WTC11 (cell line): ENCODE measurements at regions not wholly inside any gene's neighbourhood (a gene's known extent, or its start where the extent isn't known, plus 50 kb on each side); places are given as distances from the start of the nearest gene placed in this dataset.

Experiments
- ATAC-seq: fragments of 200-7000 bp; cut with Tn5 transposase; 2 replicates; pipeline ENCODE4 v1.10.0; 2021; ENCODE audit warnings: mild to moderate bottlenecking, moderate library complexity
- CTCF ChIA-PET: fragments of 300-600 bp; sonication (Branson Sonifier 250); formaldehyde crosslinking; loops from one replicate; lab custom pipeline; 2021; ENCODE audit warnings: antibody characterized with exemption; lab: Charles Lee
- POLR2A ChIA-PET: fragments of 350-600 bp; sonication (Branson Sonifier 250); formaldehyde crosslinking; loops from one replicate; lab custom pipeline; 2021; ENCODE audit warnings: antibody characterized with exemption; lab: Charles Lee
- DNase-seq: peaks from one replicate; pipeline ENCODE4 v3.0.0; 2021; ENCODE audit warnings: low spot score
- H3K27ac Mint-ChIP-seq: 2 replicates; pipeline ENCODE4 v1.8.0; 2021; ENCODE audit warnings: mixed read lengths
- H3K27me3 Mint-ChIP-seq: 2 replicates; pipeline ENCODE4 v1.8.0; 2021; ENCODE audit warnings: low read depth, mild to moderate bottlenecking, moderate library complexity, mixed read lengths
- H3K36me3 Mint-ChIP-seq: 2 replicates; pipeline ENCODE4 v1.8.0; 2021; ENCODE audit warnings: mixed read lengths
- H3K4me1 Mint-ChIP-seq: 2 replicates; pipeline ENCODE4 v1.8.0; 2022; ENCODE audit warnings: mixed read lengths
- H3K4me3 Mint-ChIP-seq: 2 replicates; pipeline ENCODE4 v1.8.0; 2021; ENCODE audit warnings: mild to moderate bottlenecking, moderate library complexity, mixed read lengths
- H3K9me3 Mint-ChIP-seq: 2 replicates; pipeline ENCODE4 v1.8.0; 2021; ENCODE audit warnings: mixed read lengths
- ATF1 ChIP-seq: sonication (generic); formaldehyde crosslinking; IDR thresholded peaks from 2 replicates; pipeline ENCODE4 v1.8.1; 2023; ENCODE audit warnings: mild to moderate bottlenecking, moderate library complexity, missing genetic modification reagents
- CBFB ChIP-seq: sonication (generic); formaldehyde crosslinking; IDR thresholded peaks from 2 replicates; pipeline ENCODE4 v1.8.1; 2022; ENCODE audit warnings: mild to moderate bottlenecking, low read depth, missing genetic modification reagents
- CREB1 ChIP-seq: sonication (generic); formaldehyde crosslinking; IDR thresholded peaks from 2 replicates; pipeline ENCODE4 v1.8.0; 2023; ENCODE audit warnings: mild to moderate bottlenecking, missing genetic modification reagents
- E2F5 ChIP-seq: sonication (generic); formaldehyde crosslinking; IDR thresholded peaks from 2 replicates; pipeline ENCODE4 v1.8.1; 2022; ENCODE audit warnings: mild to moderate bottlenecking, moderate library complexity, missing genetic modification reagents
- ELF4 ChIP-seq: sonication (generic); formaldehyde crosslinking; IDR thresholded peaks from 2 replicates; pipeline ENCODE4 v1.8.1; 2022; ENCODE audit warnings: low read depth, mild to moderate bottlenecking, moderate library complexity, missing genetic modification reagents
- GABPB1 ChIP-seq: sonication (generic); formaldehyde crosslinking; IDR thresholded peaks from 2 replicates; pipeline ENCODE4 v1.8.1; 2023; ENCODE audit warnings: mild to moderate bottlenecking, missing genetic modification reagents
- GTF2I ChIP-seq: fragments of 250-450 bp; sonication (Bioruptor Pico); conservative IDR thresholded peaks from 2 replicates; pipeline ENCODE4 v1.4.0; 2021; ENCODE audit warnings: mild to moderate bottlenecking
- JUN ChIP-seq: sonication (generic); formaldehyde crosslinking; IDR thresholded peaks from 2 replicates; pipeline ENCODE4 v1.8.0; 2023; ENCODE audit warnings: mild to moderate bottlenecking, missing genetic modification reagents
- MYBL2 ChIP-seq: sonication (generic); formaldehyde crosslinking; IDR thresholded peaks from 2 replicates; pipeline ENCODE4 v1.8.1; 2023; ENCODE audit warnings: mild to moderate bottlenecking, moderate library complexity, missing genetic modification reagents
- OVOL2 ChIP-seq: fragments of 250-450 bp; sonication (Bioruptor Pico); IDR thresholded peaks from 2 replicates; pipeline ENCODE4 v1.9.0; 2021; ENCODE audit warnings: mild to moderate bottlenecking, borderline replicate concordance
- PRRX2 ChIP-seq: fragments of 250-450 bp; sonication (Bioruptor Pico); IDR thresholded peaks from 2 replicates; pipeline ENCODE4 v1.8.0; 2021; ENCODE audit warnings: mild to moderate bottlenecking
- RELA ChIP-seq: sonication (generic); formaldehyde crosslinking; IDR thresholded peaks from 2 replicates; pipeline ENCODE4 v1.8.1; 2022; ENCODE audit warnings: missing genetic modification reagents, mild to moderate bottlenecking, borderline replicate concordance
- SMAD4 ChIP-seq: sonication (generic); formaldehyde crosslinking; IDR thresholded peaks from 2 replicates; pipeline ENCODE4 v1.8.0; 2022; ENCODE audit warnings: mild to moderate bottlenecking, missing genetic modification reagents
- SOX15 ChIP-seq: fragments of 250-450 bp; sonication (Bioruptor Pico); IDR thresholded peaks from 2 replicates; pipeline ENCODE4 v1.9.0; 2021; ENCODE audit warnings: mild to moderate bottlenecking
- TCF7 ChIP-seq: sonication (generic); formaldehyde crosslinking; IDR thresholded peaks from 2 replicates; pipeline ENCODE4 v1.8.0; 2022; ENCODE audit warnings: mild to moderate bottlenecking, low read depth, missing genetic modification reagents, moderate library complexity
- ZBTB21 ChIP-seq: sonication (generic); formaldehyde crosslinking; IDR thresholded peaks from 2 replicates; pipeline ENCODE4 v1.8.1; 2023; ENCODE audit warnings: mild to moderate bottlenecking, missing genetic modification reagents, borderline replicate concordance
- ZNF121 ChIP-seq: sonication (generic); formaldehyde crosslinking; IDR thresholded peaks from 2 replicates; pipeline ENCODE4 v1.8.0; 2023; ENCODE audit warnings: missing genetic modification reagents
- ZNF219 ChIP-seq: sonication (generic); formaldehyde crosslinking; IDR thresholded peaks from 2 replicates; pipeline ENCODE4 v1.8.0; 2023; ENCODE audit warnings: missing genetic modification reagents, mild to moderate bottlenecking, borderline replicate concordance
- ZNF263 ChIP-seq: sonication (generic); formaldehyde crosslinking; IDR thresholded peaks from 2 replicates; pipeline ENCODE4 v1.8.1; 2022; ENCODE audit warnings: low read depth, mild to moderate bottlenecking, moderate library complexity, missing genetic modification reagents
- ZNF317 ChIP-seq: sonication (generic); formaldehyde crosslinking; IDR thresholded peaks from 2 replicates; pipeline ENCODE4 v1.8.1; 2023; ENCODE audit warnings: low read depth, mild to moderate bottlenecking, moderate library complexity, missing genetic modification reagents, borderline replicate concordance
- ZNF512 ChIP-seq: sonication (generic); formaldehyde crosslinking; IDR thresholded peaks from 2 replicates; pipeline ENCODE4 v1.8.1; 2022; ENCODE audit warnings: missing genetic modification reagents, borderline replicate concordance
- ZNF532 ChIP-seq: fragments of 250-450 bp; sonication (Bioruptor Pico); IDR thresholded peaks from 2 replicates; pipeline ENCODE4 v1.9.0; 2021; ENCODE audit warnings: mild to moderate bottlenecking, borderline replicate concordance
- TF ChIP-seq, protein P1 (sequence below): fragments of 250-450 bp; sonication (Bioruptor Pico); IDR thresholded peaks from 2 replicates; pipeline ENCODE4 v1.9.0; 2021; ENCODE audit warnings: moderate library complexity, mild to moderate bottlenecking, inconsistent platforms, borderline replicate concordance

DNA sequence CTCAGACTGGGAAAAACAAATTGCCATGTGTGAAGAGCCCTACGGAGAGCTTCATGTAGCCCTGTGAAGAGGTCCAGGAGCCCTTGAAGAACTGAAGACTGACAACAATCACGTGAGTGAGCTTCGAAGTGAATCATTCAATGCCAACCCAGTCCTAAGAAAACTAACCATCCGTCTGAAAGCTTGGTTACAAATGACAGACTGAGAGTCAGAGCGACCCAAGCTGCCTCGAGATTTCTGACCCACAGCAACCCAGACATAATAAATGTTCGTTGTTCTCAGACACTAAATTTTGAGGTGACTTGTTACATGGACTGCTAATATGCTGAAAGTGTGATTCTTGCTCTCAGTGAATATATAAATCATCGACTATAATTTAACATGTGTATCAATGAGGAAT lies 987.2 kb upstream of the ROBO1 start (continued):
- TF ChIP-seq ZNF512 (CRISPR knock-in tag), result no peak
- TF ChIP-seq CREB1 (CRISPR knock-in tag), result no peak
- TF ChIP-seq ELF4 (CRISPR knock-in tag), result no peak
- no peak for TF ChIP-seq ATF1 (CRISPR knock-in tag)
- no peak for TF ChIP-seq ZNF532 (CRISPR knock-in tag)
- no peak for TF ChIP-seq CBFB (CRISPR knock-in tag)
- TF ChIP-seq JUN (CRISPR knock-in tag), result no peak
- TF ChIP-seq ZNF121 (CRISPR knock-in tag), result no peak

- H3K4me3 Mint-ChIP-seq, result 0 out of 2 replicates have a peak overlapping the region, but pooled peaks have one; percentile 19
- ATAC-seq (no peak), DNase-seq (no peak)
- TF ChIP-seq ZBTB21 (no peak), ZNF219 (CRISPR knock-in tag) (no peak), SMAD4 (CRISPR knock-in tag) (no peak), ZNF263 (CRISPR knock-in tag) (no peak), TCF7 (no peak), MYBL2 (CRISPR knock-in tag) (no peak), ELF4 (CRISPR knock-in tag) (no peak), ZNF317 (CRISPR knock-in tag) (no peak), PRRX2 (CRISPR knock-in tag) (no peak), E2F5 (no peak), CREB1 (CRISPR knock-in tag) (no peak)
- TF ChIP-seq, protein P1, sequence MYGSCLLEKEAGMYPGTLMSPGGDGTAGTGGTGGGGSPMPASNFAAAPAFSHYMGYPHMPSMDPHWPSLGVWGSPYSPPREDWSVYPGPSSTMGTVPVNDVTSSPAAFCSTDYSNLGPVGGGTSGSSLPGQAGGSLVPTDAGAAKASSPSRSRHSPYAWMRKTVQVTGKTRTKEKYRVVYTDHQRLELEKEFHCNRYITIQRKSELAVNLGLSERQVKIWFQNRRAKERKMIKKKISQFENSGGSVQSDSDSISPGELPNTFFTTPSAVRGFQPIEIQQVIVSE (CRISPR knock-in tag), result no peak
- no peak overlapping the region for H3K27ac Mint-ChIP-seq
- peaks cover 31% of the 10 kb centered on the region for H3K4me1 Mint-ChIP-seq
- CTCF ChIA-PET, result no interaction called here
- no peaks in the 10 kb centered on the region for H3K36me3 Mint-ChIP-seq
- no peaks in the 10 kb centered on the region for H3K27me3 Mint-ChIP-seq
- POLR2A ChIA-PET, result no interaction called here
- no peaks in the 10 kb centered on the region for H3K9me3 Mint-ChIP-seq
These were observed 985.2 kb upstream of the ROBO1 start for GRCh38 chr3:80753021-80753420.

DNA sequence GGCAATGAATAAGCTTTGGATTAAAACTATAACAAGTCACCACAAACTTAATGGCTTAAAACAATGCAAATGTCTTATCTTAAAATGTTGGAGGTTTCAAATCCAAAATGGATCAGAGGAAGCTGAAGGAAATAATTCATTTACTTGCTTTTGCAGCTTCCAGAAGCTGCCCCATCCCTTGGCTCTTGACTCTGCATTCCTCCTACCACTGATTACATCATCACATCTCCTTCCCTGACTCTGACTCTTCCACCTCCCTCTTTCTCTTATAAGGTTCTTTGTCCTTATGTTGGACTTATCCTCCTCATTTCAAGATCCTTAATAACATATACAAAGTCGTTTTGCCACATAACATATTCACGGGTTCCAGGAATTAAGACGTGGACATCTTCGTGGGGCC lies 982.8 kb upstream of the ROBO1 start:
- H3K27me3 Mint-ChIP-seq, result no peaks in the 10 kb centered on the region

More for the DNA sequence above, 982.8 kb upstream of the ROBO1 start:
- DNase-seq, result no peak
- no peak for ATAC-seq
- H3K4me1 Mint-ChIP-seq, result peaks cover 28% of the 10 kb centered on the region
- CTCF ChIA-PET, result no interaction called here
- no peaks in the 10 kb centered on the region for H3K9me3 Mint-ChIP-seq
- H3K4me3 Mint-ChIP-seq, result no peak overlapping the region
- H3K36me3 Mint-ChIP-seq, result no peaks in the 10 kb centered on the region
- POLR2A ChIA-PET, result no interaction called here
- no peak overlapping the region for H3K27ac Mint-ChIP-seq
- TF ChIP-seq RELA, result no peak
- TF ChIP-seq SOX15 (CRISPR knock-in tag), result no peak
- TF ChIP-seq GTF2I (CRISPR knock-in tag), result no peak
- no peak for TF ChIP-seq OVOL2 (CRISPR knock-in tag)
- TF ChIP-seq GABPB1 (CRISPR knock-in tag), result no peak
